ENCODE measurements at regions not wholly inside any gene's neighbourhood (a gene's known extent, or its start where the extent isn't known, plus 50 kb on each side); places are given as distances from the start of the nearest gene placed in this dataset.

GRCh38 chr21:26684889-26685288, 111.8 kb upstream of the CYYR1 start:
- H3K27me3 ChIP-seq (replicated peaks; ENCODE audit: control insufficient read depth, insufficient read depth, low read length) = no peaks in the 10 kb centered on the region
- H3K9me3 Mint-ChIP-seq (ENCODE audit: unreplicated experiment) = peaks cover 11% of the 10 kb centered on the region
- no peak overlapping the region for H3K4me3 ChIP-seq (ENCODE audit: low read depth, low read length)
- H3K27ac Mint-ChIP-seq (ENCODE audit: unreplicated experiment) = no peak overlapping the region
- no peak for DNase-seq
- H3K36me3 ChIP-seq (ENCODE audit: control insufficient read depth, insufficient read depth, low read length) = no peaks in the 10 kb centered on the region
- no peak for TF ChIP-seq CTCF (IDR thresholded peaks at IDR 0.05; ENCODE audit: insufficient read depth in 1 of 2, low read depth in 1 of 2, low read length in 1 of 2, severe bottlenecking in 1 of 2, unreplicated experiment in 1 of 2)
- no peaks in the 10 kb centered on the region for H3K36me3 Mint-ChIP-seq (ENCODE audit: insufficient read depth, unreplicated experiment)
- POLR2A ChIA-PET = no interaction called here
- no TSS peak for BruUV-seq (replicated peaks)
- intact Hi-C loops (cut with micrococcal nuclease; ENCODE audit: unreplicated experiment) = no loop called here
- H3K27me3 Mint-ChIP-seq (ENCODE audit: insufficient read depth, unreplicated experiment) = no peaks in the 10 kb centered on the region
- H3K4me3 Mint-ChIP-seq (ENCODE audit: unreplicated experiment) = no peak overlapping the region
- no peaks in the 10 kb centered on the region for H3K4me1 Mint-ChIP-seq (ENCODE audit: low read depth, unreplicated experiment)
- no peaks in the 10 kb centered on the region for H3K4me1 ChIP-seq
- CTCF ChIA-PET = no interaction called here
- H3K9me3 ChIP-seq = no peaks in the 10 kb centered on the region; the same call in none of the 2 replicates

GRCh38 chr21:26683996-26684395, 110.9 kb upstream of the CYYR1 start:
- peaks cover 3% of the 10 kb centered on the region; the same call in 1 of the 2 replicates for H3K4me1 ChIP-seq
- no peak for TF ChIP-seq CTCF (IDR thresholded peaks at IDR 0.05; ENCODE audit: insufficient read depth in 1 of 2, low read depth in 1 of 2, low read length in 1 of 2, severe bottlenecking in 1 of 2, unreplicated experiment in 1 of 2)
- BruUV-seq (replicated peaks) = no TSS peak
- H3K4me3 ChIP-seq (ENCODE audit: low read depth, low read length) = no peak overlapping the region
- Mint-ChIP-seq H3K9me3 (ENCODE audit: unreplicated experiment) (peaks cover 11% of the 10 kb centered on the region), H3K4me3 (ENCODE audit: unreplicated experiment) (no peak overlapping the region), H3K36me3 (ENCODE audit: insufficient read depth, unreplicated experiment) (no peaks in the 10 kb centered on the region), H3K4me1 (ENCODE audit: low read depth, unreplicated experiment) (no peaks in the 10 kb centered on the region), H3K27ac (ENCODE audit: unreplicated experiment) (no peak overlapping the region), H3K27me3 (ENCODE audit: insufficient read depth, unreplicated experiment) (no peaks in the 10 kb centered on the region)
- H3K27me3 ChIP-seq (replicated peaks; ENCODE audit: control insufficient read depth, insufficient read depth, low read length) = no peaks in the 10 kb centered on the region
- H3K9me3 ChIP-seq = no peaks in the 10 kb centered on the region; the same call in none of the 2 replicates
- DNase-seq = no peak
- ChIA-PET POLR2A (no interaction called here), CTCF (no interaction called here)
- no peaks in the 10 kb centered on the region for H3K36me3 ChIP-seq (ENCODE audit: control insufficient read depth, insufficient read depth, low read length)
- intact Hi-C loops (cut with micrococcal nuclease; ENCODE audit: unreplicated experiment) = no loop called here

- no peak for TF ChIP-seq CTCF (IDR thresholded peaks at IDR 0.05; ENCODE audit: insufficient read depth in 1 of 2, low read depth in 1 of 2, low read length in 1 of 2, severe bottlenecking in 1 of 2, unreplicated experiment in 1 of 2)
- CTCF ChIA-PET = no interaction called here
- H3K9me3 ChIP-seq = peaks cover 7% of the 10 kb centered on the region; the same call in 1 of the 2 replicates
Measured at GRCh38 chr21:26679284-26679683, 106.2 kb upstream of the CYYR1 start.

More at GRCh38 chr21:26679284-26679683, 106.2 kb upstream of the CYYR1 start:
- Mint-ChIP-seq H3K4me1 (ENCODE audit: low read depth, unreplicated experiment) (no peaks in the 10 kb centered on the region), H3K27ac (ENCODE audit: unreplicated experiment) (no peak overlapping the region), H3K9me3 (ENCODE audit: unreplicated experiment) (no peaks in the 10 kb centered on the region), H3K27me3 (ENCODE audit: insufficient read depth, unreplicated experiment) (no peaks in the 10 kb centered on the region), H3K36me3 (ENCODE audit: insufficient read depth, unreplicated experiment) (no peaks in the 10 kb centered on the region), H3K4me3 (ENCODE audit: unreplicated experiment) (no peak overlapping the region)
- Histone ChIP-seq H3K4me3 (ENCODE audit: low read depth, low read length) (no peak overlapping the region), H3K4me1 (peaks cover 9% of the 10 kb centered on the region; the same call in 1 of the 2 replicates), H3K36me3 (ENCODE audit: control insufficient read depth, insufficient read depth, low read length) (no peaks in the 10 kb centered on the region), H3K27me3 (replicated peaks; ENCODE audit: control insufficient read depth, insufficient read depth, low read length) (no peaks in the 10 kb centered on the region)
- POLR2A ChIA-PET = no interaction called here
- no TSS peak for BruUV-seq (replicated peaks)
- intact Hi-C loops (cut with micrococcal nuclease; ENCODE audit: unreplicated experiment) = loop anchor here (2.0 kb wide), 1 partner anchor 38 kb away; no protein-coding TSS in a partner anchor
- DNase-seq = no peak
